ENCODE measurements at regions not wholly inside any gene's neighbourhood (a gene's known extent, or its start where the extent isn't known, plus 50 kb on each side); places are given as distances from the start of the nearest gene placed in this dataset.

DNA sequence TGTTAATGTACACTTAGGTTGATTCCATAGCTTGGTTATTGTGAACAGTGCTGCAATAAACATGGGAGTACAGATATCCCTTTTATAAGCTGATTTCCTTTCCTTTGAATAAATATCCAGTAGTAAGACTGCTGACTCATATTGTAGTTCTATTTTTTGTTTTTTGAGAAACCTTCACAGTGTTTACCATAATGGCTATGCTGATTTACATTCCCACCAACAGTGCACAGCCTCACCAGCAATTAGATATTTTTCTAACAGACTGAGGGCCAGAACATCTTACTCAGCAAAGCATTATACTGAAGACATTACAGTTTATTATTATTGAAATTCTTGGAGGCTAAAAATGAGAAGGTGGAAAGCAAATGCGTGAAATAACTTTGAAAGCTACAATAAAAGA lies 187.3 kb upstream of the HEY2 start:
- H4K20me1 ChIP-seq (replicated peaks in 1 of 2; ENCODE audit: control insufficient read depth in 1 of 2, insufficient read depth in 2 of 2, low read length in 2 of 2): no peaks in the 10 kb centered on the region
- H3K9me3 ChIP-seq (ENCODE audit: insufficient read depth in 2 of 2, low read depth in 1 of 2, low read length in 1 of 2): no peaks in the 10 kb centered on the region
- H3K4me2 ChIP-seq (ENCODE audit: insufficient read depth in 1 of 2, low read depth in 2 of 2, low read length in 2 of 2): no peak overlapping the region
- no peak overlapping the region for H2BK5ac ChIP-seq (ENCODE audit: low read depth, low read length)
- no peak overlapping the region for H2BK120ac ChIP-seq (replicated peaks; ENCODE audit: low read depth, low read length)
- no peaks in the 10 kb centered on the region for H3K79me1 ChIP-seq (ENCODE audit: low read depth, low read length)
- no peak overlapping the region for H3K14ac ChIP-seq (ENCODE audit: insufficient read length)
- DNase-seq (ENCODE audit: low read depth in 1 of 2, low spot score in 2 of 2) (no peak), FAIRE-seq (no peak)
- H3K36me3 ChIP-seq (ENCODE audit: control insufficient read depth in 2 of 4, insufficient read depth in 4 of 4, low read length in 3 of 4): no peaks in the 10 kb centered on the region
- H2BK20ac ChIP-seq (ENCODE audit: low read length): no peak overlapping the region
- no peak overlapping the region for H4K91ac ChIP-seq (replicated peaks; ENCODE audit: insufficient read length, low read length)
- peaks cover 0 to 1% (median 0%) of the 10 kb centered on the region in 4 experiments; a peak in 1 of 7 replicates for H3K27me3 ChIP-seq (replicated peaks in 1 of 4; ENCODE audit: control insufficient read depth in 3 of 4, extremely low read depth in 1 of 4, insufficient read depth in 3 of 4, low read length in 3 of 4)
- no peak overlapping the region for H4K5ac ChIP-seq (ENCODE audit: insufficient read length, low read depth, low read length)
- no peak overlapping the region for H3K56ac ChIP-seq (replicated peaks; ENCODE audit: insufficient read length, low read depth, low read length)
- no peaks in the 10 kb centered on the region for H3K79me2 ChIP-seq (ENCODE audit: control insufficient read depth in 1 of 2, insufficient read depth in 2 of 2, low read length in 2 of 2)
- H2AFZ ChIP-seq (ENCODE audit: low read length): no peak overlapping the region
- no peak for TF ChIP-seq BACH1 (IDR thresholded peaks at IDR 0.05; ENCODE audit: low read length)
- TF ChIP-seq CEBPB (IDR thresholded peaks at IDR 0.05; ENCODE audit: low read depth, low read length): no peak
- no peak for TF ChIP-seq FOSL1 (IDR thresholded peaks at IDR 0.05; ENCODE audit: insufficient read depth, low read depth, low read length)
- no peak for TF ChIP-seq RXRA (IDR thresholded peaks at IDR 0.05; ENCODE audit: insufficient read depth, low read depth, low read length)
- no peak for TF ChIP-seq KDM5A (IDR thresholded peaks at IDR 0.05; ENCODE audit: low read length)
- TF ChIP-seq, protein P1, sequence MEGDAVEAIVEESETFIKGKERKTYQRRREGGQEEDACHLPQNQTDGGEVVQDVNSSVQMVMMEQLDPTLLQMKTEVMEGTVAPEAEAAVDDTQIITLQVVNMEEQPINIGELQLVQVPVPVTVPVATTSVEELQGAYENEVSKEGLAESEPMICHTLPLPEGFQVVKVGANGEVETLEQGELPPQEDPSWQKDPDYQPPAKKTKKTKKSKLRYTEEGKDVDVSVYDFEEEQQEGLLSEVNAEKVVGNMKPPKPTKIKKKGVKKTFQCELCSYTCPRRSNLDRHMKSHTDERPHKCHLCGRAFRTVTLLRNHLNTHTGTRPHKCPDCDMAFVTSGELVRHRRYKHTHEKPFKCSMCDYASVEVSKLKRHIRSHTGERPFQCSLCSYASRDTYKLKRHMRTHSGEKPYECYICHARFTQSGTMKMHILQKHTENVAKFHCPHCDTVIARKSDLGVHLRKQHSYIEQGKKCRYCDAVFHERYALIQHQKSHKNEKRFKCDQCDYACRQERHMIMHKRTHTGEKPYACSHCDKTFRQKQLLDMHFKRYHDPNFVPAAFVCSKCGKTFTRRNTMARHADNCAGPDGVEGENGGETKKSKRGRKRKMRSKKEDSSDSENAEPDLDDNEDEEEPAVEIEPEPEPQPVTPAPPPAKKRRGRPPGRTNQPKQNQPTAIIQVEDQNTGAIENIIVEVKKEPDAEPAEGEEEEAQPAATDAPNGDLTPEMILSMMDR (IDR thresholded peaks at IDR 0.05; ENCODE audit: control extremely low read depth in 1 of 3, insufficient read depth in 1 of 3, low read depth in 1 of 3, low read length in 3 of 3): no peak
- no peak for TF ChIP-seq SRF (IDR thresholded peaks at IDR 0.05; ENCODE audit: low read depth, low read length)
- H3K4ac ChIP-seq (replicated peaks; ENCODE audit: insufficient read length, low read depth, low read length): no peak overlapping the region
- no peak overlapping the region for H4K8ac ChIP-seq (ENCODE audit: extremely low read depth, insufficient read depth, low read length)
- no peaks in the 10 kb centered on the region; a peak in 1 of 7 replicates for H3K4me1 ChIP-seq (replicated peaks in 1 of 4; ENCODE audit: control insufficient read depth in 3 of 4, insufficient read depth in 4 of 4, low read length in 3 of 4)
- H3K27ac ChIP-seq (ENCODE audit: low read depth, low read length): no peak overlapping the region
- 95% methylated on average over 1 of the region's 1 CpG; no CpG with 5 or more reads in 1 of the 2 experiments for WGBS, 2 experiments (ENCODE audit: extremely low coverage in 1 of 2, insufficient coverage in 1 of 2, insufficient read length in 1 of 2, insufficient replicate concordance in 2 of 2, low coverage in 1 of 2, low lambda C conversion rate in 2 of 2, missing lambda C conversion rate in 1 of 2)
- no peak overlapping the region for H3K18ac ChIP-seq (ENCODE audit: extremely low read depth, low read length)
- H2BK15ac ChIP-seq (ENCODE audit: low read length): no peak overlapping the region
- no peak overlapping the region for H3K23ac ChIP-seq (ENCODE audit: insufficient read length)
- H3K9ac ChIP-seq (replicated peaks in 1 of 4; ENCODE audit: extremely low read depth in 1 of 4, low read depth in 3 of 4, low read length in 3 of 4): no peak overlapping the region
- no peak overlapping the region for H2AK5ac ChIP-seq (ENCODE audit: low read depth, low read length)
- H3K4me3 ChIP-seq (ENCODE audit: extremely low read depth in 1 of 4, insufficient read depth in 2 of 4, low read depth in 3 of 4, low read length in 4 of 4): no peak overlapping the region
- no peaks in the 10 kb centered on the region for H3K23me2 ChIP-seq (ENCODE audit: low read depth, low read length)
- no peak overlapping the region for H2BK12ac ChIP-seq (ENCODE audit: low read depth, low read length)
- POLR2A ChIA-PET (ENCODE audit: partially characterized antibody): no interaction called here
- CTCF ChIA-PET (ENCODE audit: partially characterized antibody): interaction anchor here (0.7 to 0.9 kb wide), 2 partner anchors 18 to 313 kb away, joined by 3 read pairs; no protein-coding TSS in a partner anchor

Data from H1 (cell line).